Neural progenitor cell (in vitro differentiated cells): ENCODE measurements at regions not wholly inside any gene's neighbourhood (a gene's known extent, or its start where the extent isn't known, plus 50 kb on each side); places are given as distances from the start of the nearest gene placed in this dataset.

Experiments
- EZH2 ChIP-seq: fragments of 200-600 bp; sonication (generic); IDR thresholded peaks from 2 replicates; pipeline ENCODE4 v1.6.1; 2017; ENCODE audit warnings: antibody characterized with exemption, mild to moderate bottlenecking, moderate library complexity
- EZH2phosphoT487 ChIP-seq: fragments of 200-600 bp; sonication (generic); IDR thresholded peaks from 2 replicates; pipeline ENCODE4 v1.6.1; 2017; ENCODE audit warnings: antibody characterized with exemption
- TF ChIP-seq, protein P1 (sequence below): fragments of 200-600 bp; sonication (generic); IDR thresholded peaks from 2 replicates; pipeline ENCODE4 v1.5.1; 2017; ENCODE audit warnings: antibody characterized with exemption, mild to moderate bottlenecking

DNA sequence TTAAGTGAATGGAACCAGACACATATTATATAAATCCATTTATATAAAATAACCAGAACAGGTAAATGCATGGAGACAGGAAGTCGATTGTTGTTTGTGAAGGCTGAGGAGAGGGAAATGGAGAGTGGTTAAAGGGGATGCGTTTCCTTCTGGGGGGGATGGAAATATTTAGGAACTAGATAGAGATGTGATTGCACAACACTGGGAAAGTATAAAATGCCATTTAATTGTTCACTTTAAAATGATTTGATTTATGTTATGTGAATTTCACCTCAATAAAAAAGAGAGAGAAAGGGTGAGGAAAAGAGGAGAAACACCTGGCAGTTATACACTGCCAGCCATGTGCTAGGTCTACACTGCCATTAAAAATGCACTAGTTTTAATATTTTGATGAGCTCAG is 312.6 kb downstream of the CD83 start:
- TF ChIP-seq, protein P1, sequence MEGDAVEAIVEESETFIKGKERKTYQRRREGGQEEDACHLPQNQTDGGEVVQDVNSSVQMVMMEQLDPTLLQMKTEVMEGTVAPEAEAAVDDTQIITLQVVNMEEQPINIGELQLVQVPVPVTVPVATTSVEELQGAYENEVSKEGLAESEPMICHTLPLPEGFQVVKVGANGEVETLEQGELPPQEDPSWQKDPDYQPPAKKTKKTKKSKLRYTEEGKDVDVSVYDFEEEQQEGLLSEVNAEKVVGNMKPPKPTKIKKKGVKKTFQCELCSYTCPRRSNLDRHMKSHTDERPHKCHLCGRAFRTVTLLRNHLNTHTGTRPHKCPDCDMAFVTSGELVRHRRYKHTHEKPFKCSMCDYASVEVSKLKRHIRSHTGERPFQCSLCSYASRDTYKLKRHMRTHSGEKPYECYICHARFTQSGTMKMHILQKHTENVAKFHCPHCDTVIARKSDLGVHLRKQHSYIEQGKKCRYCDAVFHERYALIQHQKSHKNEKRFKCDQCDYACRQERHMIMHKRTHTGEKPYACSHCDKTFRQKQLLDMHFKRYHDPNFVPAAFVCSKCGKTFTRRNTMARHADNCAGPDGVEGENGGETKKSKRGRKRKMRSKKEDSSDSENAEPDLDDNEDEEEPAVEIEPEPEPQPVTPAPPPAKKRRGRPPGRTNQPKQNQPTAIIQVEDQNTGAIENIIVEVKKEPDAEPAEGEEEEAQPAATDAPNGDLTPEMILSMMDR = no peak
- TF ChIP-seq EZH2 (no peak), EZH2phosphoT487 (no peak)
